GM23338 (cell line): ENCODE measurements at regions not wholly inside any gene's neighbourhood (a gene's known extent, or its start where the extent isn't known, plus 50 kb on each side); places are given as distances from the start of the nearest gene placed in this dataset.

Experiments
- ATAC-seq: fragments of 200-7000 bp; cut with Tn5 transposase; 3 replicates; pipeline ENCODE4 v1.9.1; 2020
- DNase-seq: peaks from one replicate; pipeline ENCODE4 v3.0.0-alpha.2; 2015; ENCODE audit warnings: low spot score
- H2AFZ ChIP-seq: fragments of 200-600 bp; sonication (generic); 2 replicates; pipeline ENCODE4 v1.8.0; 2016; ENCODE audit warnings: antibody characterized with exemption, mild to moderate bottlenecking, moderate library complexity
- H3F3A ChIP-seq: fragments of 200-600 bp; sonication (generic); replicated peaks from 2 replicates; pipeline ENCODE4 v1.8.0; 2017; ENCODE audit warnings: antibody characterized with exemption, mixed run types, low read depth
- H3K27ac ChIP-seq: fragments of 200-600 bp; sonication (generic); 2 replicates; pipeline ENCODE4 v1.6.1; 2016; ENCODE audit warnings: low read depth
- H3K27me3 ChIP-seq: fragments of 200-600 bp; sonication (generic); 2 replicates; pipeline ENCODE4 v1.8.0; 2016; ENCODE audit warnings: mild to moderate bottlenecking, mixed run types, moderate library complexity; ENCODE audit not compliant: insufficient read depth
- H3K36me3 ChIP-seq: fragments of 200-600 bp; sonication (generic); 2 replicates; pipeline ENCODE4 v1.8.0; 2016; ENCODE audit warnings: mild to moderate bottlenecking; ENCODE audit not compliant: insufficient read depth
- H3K4me1 ChIP-seq: fragments of 200-600 bp; sonication (generic); 2 replicates; pipeline ENCODE4 v1.8.0; 2016; ENCODE audit warnings: mild to moderate bottlenecking, moderate library complexity; ENCODE audit not compliant: insufficient read depth
- H3K4me2 ChIP-seq: fragments of 200-600 bp; sonication (generic); 2 replicates; pipeline ENCODE4 v1.7.1; 2017; ENCODE audit warnings: mixed run types
- H3K4me3 ChIP-seq: fragments of 200-600 bp; sonication (generic); 2 replicates; pipeline ENCODE4 v1.6.1; 2016; ENCODE audit warnings: mixed run types
- H3K79me2 ChIP-seq: fragments of 200-600 bp; sonication (generic); replicated peaks from 2 replicates; pipeline ENCODE4 v1.8.0; 2017; ENCODE audit warnings: mild to moderate bottlenecking; ENCODE audit not compliant: insufficient read depth
- H3K9me2 ChIP-seq: fragments of 200-600 bp; sonication (generic); 2 replicates; pipeline ENCODE4 v1.8.0; 2017; ENCODE audit not compliant: insufficient read depth
- H4K20me1 ChIP-seq: fragments of 200-600 bp; sonication (generic); replicated peaks from 2 replicates; pipeline ENCODE4 v1.8.0; 2017; ENCODE audit warnings: mild to moderate bottlenecking; ENCODE audit not compliant: insufficient read depth
- H3K27ac Mint-ChIP-seq: 2 replicates; pipeline ENCODE4 v1.8.0; 2020; ENCODE audit warnings: inconsistent platforms, mild to moderate bottlenecking, moderate library complexity, mixed read lengths
- H3K27me3 Mint-ChIP-seq: 3 replicates; pipeline ENCODE4 v1.8.0; 2022; ENCODE audit warnings: low read depth, mild to moderate bottlenecking, moderate library complexity, mixed read lengths, inconsistent platforms; ENCODE audit not compliant: insufficient read depth, poor library complexity
- H3K36me3 Mint-ChIP-seq: 3 replicates; pipeline ENCODE4 v1.8.0; 2021; ENCODE audit warnings: low read depth, mild to moderate bottlenecking, inconsistent platforms, moderate library complexity, mixed read lengths
- H3K4me1 Mint-ChIP-seq: 3 replicates; pipeline ENCODE4 v1.8.0; 2020; ENCODE audit warnings: mild to moderate bottlenecking, inconsistent platforms, mixed read lengths
- H3K4me3 Mint-ChIP-seq: 3 replicates; pipeline ENCODE4 v1.8.0; 2021; ENCODE audit warnings: moderate library complexity, mild to moderate bottlenecking, inconsistent platforms, mixed read lengths
- H3K9me3 Mint-ChIP-seq: 3 replicates; pipeline ENCODE4 v1.8.0; 2020; ENCODE audit warnings: moderate library complexity, mild to moderate bottlenecking, inconsistent platforms, mixed read lengths
- CREB1 ChIP-seq: fragments of 250-450 bp; sonication (Bioruptor Pico); IDR thresholded peaks from 2 replicates; pipeline ENCODE4 v1.5.0; 2020; ENCODE audit warnings: low read depth, mild to moderate bottlenecking, moderate library complexity
- EZH2 ChIP-seq: fragments of 200-600 bp; sonication (generic); IDR thresholded peaks from one replicate; pipeline ENCODE4 v1.8.0; 2017; ENCODE audit warnings: antibody characterized with exemption, mild to moderate bottlenecking, low read depth; ENCODE audit not compliant: unreplicated experiment
- EZH2phosphoT487 ChIP-seq: fragments of 200-600 bp; sonication (generic); IDR thresholded peaks from one replicate; pipeline ENCODE4 v1.8.1; 2018; ENCODE audit warnings: antibody characterized with exemption; ENCODE audit not compliant: unreplicated experiment
- JUNB ChIP-seq: IDR thresholded peaks from one replicate; pipeline ENCODE4 v1.6.1; 2016; ENCODE audit warnings: antibody characterized with exemption; ENCODE audit not compliant: unreplicated experiment
- NANOG ChIP-seq: IDR thresholded peaks from 2 replicates; pipeline ENCODE4 v1.6.1; 2016; ENCODE audit warnings: antibody characterized with exemption, borderline replicate concordance
- TF ChIP-seq, protein P1 (sequence below): fragments of 250-450 bp; sonication (Bioruptor Pico); IDR thresholded peaks from 2 replicates; pipeline ENCODE4 v1.5.0; 2020; ENCODE audit warnings: mild to moderate bottlenecking, moderate library complexity
- TF ChIP-seq, protein P2 (sequence below): IDR thresholded peaks from one replicate; pipeline ENCODE4 v1.6.1; 2018; ENCODE audit warnings: antibody characterized with exemption; ENCODE audit not compliant: unreplicated experiment

DNA sequence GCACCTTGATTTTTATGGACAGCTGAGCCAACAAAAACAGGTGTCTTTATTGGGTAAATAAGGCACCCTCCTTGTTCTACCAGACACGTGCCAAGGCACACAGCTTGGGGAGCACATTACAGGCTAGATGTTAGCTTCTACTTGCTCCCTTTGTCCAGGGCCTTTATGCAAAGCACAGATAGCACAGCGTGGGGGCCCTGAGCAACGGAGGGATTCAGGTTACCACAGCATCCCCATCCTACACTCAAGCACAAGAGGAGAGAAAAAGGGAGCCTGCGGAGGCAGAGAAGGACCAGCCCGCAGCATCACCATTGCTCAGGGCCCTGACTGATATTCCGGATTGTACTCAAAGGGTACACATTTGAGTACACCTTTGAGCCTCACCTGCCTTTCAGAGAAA lies 181.7 kb upstream of the KIF2A start (continued):
- TF ChIP-seq, protein P1, sequence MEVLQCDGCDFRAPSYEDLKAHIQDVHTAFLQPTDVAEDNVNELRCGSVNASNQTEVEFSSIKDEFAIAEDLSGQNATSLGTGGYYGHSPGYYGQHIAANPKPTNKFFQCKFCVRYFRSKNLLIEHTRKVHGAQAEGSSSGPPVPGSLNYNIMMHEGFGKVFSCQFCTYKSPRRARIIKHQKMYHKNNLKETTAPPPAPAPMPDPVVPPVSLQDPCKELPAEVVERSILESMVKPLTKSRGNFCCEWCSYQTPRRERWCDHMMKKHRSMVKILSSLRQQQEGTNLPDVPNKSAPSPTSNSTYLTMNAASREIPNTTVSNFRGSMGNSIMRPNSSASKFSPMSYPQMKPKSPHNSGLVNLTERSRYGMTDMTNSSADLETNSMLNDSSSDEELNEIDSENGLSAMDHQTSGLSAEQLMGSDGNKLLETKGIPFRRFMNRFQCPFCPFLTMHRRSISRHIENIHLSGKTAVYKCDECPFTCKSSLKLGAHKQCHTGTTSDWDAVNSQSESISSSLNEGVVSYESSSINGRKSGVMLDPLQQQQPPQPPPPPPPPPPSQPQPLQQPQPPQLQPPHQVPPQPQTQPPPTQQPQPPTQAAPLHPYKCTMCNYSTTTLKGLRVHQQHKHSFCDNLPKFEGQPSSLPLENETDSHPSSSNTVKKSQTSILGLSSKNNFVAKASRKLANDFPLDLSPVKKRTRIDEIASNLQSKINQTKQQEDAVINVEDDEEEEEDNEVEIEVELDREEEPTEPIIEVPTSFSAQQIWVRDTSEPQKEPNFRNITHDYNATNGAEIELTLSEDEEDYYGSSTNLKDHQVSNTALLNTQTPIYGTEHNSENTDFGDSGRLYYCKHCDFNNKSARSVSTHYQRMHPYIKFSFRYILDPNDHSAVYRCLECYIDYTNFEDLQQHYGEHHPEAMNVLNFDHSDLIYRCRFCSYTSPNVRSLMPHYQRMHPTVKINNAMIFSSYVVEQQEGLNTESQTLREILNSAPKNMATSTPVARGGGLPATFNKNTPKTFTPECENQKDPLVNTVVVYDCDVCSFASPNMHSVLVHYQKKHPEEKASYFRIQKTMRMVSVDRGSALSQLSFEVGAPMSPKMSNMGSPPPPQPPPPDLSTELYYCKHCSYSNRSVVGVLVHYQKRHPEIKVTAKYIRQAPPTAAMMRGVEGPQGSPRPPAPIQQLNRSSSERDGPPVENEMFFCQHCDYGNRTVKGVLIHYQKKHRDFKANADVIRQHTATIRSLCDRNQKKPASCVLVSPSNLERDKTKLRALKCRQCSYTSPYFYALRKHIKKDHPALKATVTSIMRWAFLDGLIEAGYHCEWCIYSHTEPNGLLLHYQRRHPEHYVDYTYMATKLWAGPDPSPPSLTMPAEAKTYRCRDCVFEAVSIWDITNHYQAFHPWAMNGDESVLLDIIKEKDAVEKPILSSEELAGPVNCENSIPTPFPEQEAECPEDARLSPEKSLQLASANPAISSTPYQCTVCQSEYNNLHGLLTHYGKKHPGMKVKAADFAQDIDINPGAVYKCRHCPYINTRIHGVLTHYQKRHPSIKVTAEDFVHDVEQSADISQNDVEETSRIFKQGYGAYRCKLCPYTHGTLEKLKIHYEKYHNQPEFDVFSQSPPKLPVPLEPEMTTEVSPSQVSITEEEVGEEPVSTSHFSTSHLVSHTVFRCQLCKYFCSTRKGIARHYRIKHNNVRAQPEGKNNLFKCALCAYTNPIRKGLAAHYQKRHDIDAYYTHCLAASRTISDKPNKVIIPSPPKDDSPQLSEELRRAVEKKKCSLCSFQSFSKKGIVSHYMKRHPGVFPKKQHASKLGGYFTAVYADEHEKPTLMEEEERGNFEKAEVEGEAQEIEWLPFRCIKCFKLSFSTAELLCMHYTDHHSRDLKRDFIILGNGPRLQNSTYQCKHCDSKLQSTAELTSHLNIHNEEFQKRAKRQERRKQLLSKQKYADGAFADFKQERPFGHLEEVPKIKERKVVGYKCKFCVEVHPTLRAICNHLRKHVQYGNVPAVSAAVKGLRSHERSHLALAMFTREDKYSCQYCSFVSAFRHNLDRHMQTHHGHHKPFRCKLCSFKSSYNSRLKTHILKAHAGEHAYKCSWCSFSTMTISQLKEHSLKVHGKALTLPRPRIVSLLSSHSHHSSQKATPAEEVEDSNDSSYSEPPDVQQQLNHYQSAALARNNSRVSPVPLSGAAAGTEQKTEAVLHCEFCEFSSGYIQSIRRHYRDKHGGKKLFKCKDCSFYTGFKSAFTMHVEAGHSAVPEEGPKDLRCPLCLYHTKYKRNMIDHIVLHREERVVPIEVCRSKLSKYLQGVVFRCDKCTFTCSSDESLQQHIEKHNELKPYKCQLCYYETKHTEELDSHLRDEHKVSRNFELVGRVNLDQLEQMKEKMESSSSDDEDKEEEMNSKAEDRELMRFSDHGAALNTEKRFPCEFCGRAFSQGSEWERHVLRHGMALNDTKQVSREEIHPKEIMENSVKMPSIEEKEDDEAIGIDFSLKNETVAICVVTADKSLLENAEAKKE (CRISPR knock-in tag) = no peak
- no peak for TF ChIP-seq JUNB
- TF ChIP-seq CREB1 (CRISPR knock-in tag) = no peak
- TF ChIP-seq NANOG = no peak
- TF ChIP-seq EZH2phosphoT487 = no peak

DNA sequence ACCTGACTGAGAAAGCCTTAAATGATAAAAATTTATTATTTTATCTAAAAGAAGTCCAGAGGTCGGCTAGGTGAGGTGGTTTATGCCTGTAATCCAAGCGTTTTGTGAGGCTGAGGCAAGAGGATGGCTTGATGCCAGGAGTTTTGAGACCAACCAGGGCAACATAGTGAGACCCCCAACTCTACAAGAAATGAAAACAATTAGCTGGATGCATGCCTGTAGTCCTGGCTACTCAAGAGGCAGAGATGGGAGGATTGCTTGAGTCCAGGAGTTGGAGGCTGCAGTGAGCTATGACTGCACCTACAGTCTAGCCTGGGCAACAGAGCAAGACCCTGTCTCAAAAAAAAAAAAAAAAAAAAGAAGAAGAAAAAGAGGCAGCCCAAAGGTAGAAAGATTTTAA lies 179.9 kb upstream of the KIF2A start:
- H3K79me2 ChIP-seq = no peaks in the 10 kb centered on the region
- no peak overlapping the region for H3K4me3 ChIP-seq
- H3K36me3 ChIP-seq = no peaks in the 10 kb centered on the region
- H2AFZ ChIP-seq = no peak overlapping the region
- no peaks in the 10 kb centered on the region for H3K9me3 Mint-ChIP-seq
- H3K4me1 Mint-ChIP-seq = peaks cover 4% of the 10 kb centered on the region; the same call in 2 of the 3 replicates
- no peak overlapping the region for H3K4me2 ChIP-seq
- peaks cover 17% of the 10 kb centered on the region for H3K9me2 ChIP-seq
- DNase-seq = no peak
- H3K27me3 Mint-ChIP-seq = peaks cover 7% of the 10 kb centered on the region
- no peak overlapping the region for H3K27ac Mint-ChIP-seq
- no peak overlapping the region for H3K4me3 Mint-ChIP-seq
- H3K27ac ChIP-seq = no peak overlapping the region
- no peak for ATAC-seq
- no peaks in the 10 kb centered on the region for H3K36me3 Mint-ChIP-seq
- no peaks in the 10 kb centered on the region for H3K4me1 ChIP-seq
- H4K20me1 ChIP-seq = no peaks in the 10 kb centered on the region
- H3F3A ChIP-seq = no peaks in the 10 kb centered on the region
- H3K27me3 ChIP-seq = no peaks in the 10 kb centered on the region
- TF ChIP-seq, protein P2, sequence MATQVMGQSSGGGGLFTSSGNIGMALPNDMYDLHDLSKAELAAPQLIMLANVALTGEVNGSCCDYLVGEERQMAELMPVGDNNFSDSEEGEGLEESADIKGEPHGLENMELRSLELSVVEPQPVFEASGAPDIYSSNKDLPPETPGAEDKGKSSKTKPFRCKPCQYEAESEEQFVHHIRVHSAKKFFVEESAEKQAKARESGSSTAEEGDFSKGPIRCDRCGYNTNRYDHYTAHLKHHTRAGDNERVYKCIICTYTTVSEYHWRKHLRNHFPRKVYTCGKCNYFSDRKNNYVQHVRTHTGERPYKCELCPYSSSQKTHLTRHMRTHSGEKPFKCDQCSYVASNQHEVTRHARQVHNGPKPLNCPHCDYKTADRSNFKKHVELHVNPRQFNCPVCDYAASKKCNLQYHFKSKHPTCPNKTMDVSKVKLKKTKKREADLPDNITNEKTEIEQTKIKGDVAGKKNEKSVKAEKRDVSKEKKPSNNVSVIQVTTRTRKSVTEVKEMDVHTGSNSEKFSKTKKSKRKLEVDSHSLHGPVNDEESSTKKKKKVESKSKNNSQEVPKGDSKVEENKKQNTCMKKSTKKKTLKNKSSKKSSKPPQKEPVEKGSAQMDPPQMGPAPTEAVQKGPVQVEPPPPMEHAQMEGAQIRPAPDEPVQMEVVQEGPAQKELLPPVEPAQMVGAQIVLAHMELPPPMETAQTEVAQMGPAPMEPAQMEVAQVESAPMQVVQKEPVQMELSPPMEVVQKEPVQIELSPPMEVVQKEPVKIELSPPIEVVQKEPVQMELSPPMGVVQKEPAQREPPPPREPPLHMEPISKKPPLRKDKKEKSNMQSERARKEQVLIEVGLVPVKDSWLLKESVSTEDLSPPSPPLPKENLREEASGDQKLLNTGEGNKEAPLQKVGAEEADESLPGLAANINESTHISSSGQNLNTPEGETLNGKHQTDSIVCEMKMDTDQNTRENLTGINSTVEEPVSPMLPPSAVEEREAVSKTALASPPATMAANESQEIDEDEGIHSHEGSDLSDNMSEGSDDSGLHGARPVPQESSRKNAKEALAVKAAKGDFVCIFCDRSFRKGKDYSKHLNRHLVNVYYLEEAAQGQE = no peak
- TF ChIP-seq EZH2 (no peak), NANOG (no peak)
- TF ChIP-seq, protein P1 (CRISPR knock-in tag) = no peak
